Right kidney (tissue), 1 donor: ENCODE measurements at regions not wholly inside any gene's neighbourhood (a gene's known extent, or its start where the extent isn't known, plus 50 kb on each side); places are given as distances from the start of the nearest gene placed in this dataset.

Experiments
- DNase-seq: peaks from one replicate; pipeline ENCODE4 v3.0.0-alpha.2; 2016

DNA sequence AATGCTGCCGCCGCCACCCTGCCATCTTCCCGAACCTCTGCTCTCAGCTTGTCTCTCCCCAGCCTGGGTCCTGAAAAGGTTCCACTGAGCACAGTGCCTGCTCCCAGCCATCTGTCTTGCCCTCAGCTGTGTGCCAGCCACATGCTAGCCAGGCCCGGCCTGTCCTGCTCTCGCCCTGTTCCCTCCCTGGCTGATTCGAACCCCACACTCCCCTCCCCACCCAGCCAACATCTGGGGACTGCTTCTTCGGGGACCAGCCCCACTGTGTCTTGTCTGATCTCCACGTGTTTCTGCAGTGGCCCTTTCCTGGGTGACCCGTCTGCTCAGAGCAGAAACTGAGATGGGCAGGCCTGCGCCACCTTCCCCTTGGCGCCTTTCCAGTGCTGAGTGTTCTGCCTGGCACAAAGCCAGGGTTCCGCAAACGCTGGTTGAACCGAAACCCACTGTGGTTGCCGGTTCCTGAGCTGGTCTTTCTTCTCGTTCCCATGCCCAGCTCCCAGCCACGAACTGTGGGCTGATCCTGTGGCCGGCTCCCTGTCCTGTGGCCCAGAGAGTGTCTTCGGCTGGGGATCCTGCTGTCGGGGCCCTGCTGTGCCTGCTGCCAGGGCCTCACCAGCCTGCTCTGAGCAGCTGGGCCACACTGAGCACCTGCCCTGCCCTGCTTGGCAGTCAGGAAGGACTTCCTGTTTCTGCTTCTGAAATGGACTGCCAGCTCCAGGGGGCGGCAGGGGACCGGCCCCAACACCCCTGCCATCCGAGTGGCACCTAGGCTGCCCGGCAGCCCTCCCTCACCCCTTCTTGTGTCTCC, 62.7 kb upstream of the KLF13 start:
- DNase-seq = peak; percentile 51

- DNase-seq = no peak
Measured at GRCh38 chr15:31264559-31265089, 62.0 kb upstream of the KLF13 start.

- DNase-seq = peak; percentile 44
Measured at GRCh38 chr15:31265090-31265870, 61.4 kb upstream of the KLF13 start.

GRCh38 chr15:31265871-31266711, 60.5 kb upstream of the KLF13 start:
- DNase-seq = no peak

DNA sequence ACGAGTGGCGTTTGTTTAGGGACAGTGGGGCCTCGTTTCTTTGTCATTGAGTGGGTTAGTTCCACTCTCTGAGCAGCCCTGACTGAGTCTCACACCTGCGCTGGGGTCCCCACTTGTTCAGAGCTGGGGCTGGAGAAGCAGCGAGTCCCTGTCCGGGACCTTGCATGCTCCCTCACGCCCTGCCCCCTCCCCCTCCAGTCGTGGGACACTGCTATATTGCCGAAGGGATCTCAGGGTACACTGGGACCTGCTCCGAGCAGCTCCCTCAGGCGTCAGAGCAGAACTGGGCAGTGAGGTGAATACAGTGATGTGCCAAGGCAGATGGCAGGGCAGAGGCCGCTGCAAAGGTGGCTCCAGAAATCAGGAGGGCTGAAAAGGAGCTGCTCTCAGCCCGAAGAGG, 59.9 kb upstream of the KLF13 start:
- DNase-seq = no peak

- no peak for DNase-seq
Measured at GRCh38 chr15:31267161-31268107, 59.2 kb upstream of the KLF13 start.

DNA sequence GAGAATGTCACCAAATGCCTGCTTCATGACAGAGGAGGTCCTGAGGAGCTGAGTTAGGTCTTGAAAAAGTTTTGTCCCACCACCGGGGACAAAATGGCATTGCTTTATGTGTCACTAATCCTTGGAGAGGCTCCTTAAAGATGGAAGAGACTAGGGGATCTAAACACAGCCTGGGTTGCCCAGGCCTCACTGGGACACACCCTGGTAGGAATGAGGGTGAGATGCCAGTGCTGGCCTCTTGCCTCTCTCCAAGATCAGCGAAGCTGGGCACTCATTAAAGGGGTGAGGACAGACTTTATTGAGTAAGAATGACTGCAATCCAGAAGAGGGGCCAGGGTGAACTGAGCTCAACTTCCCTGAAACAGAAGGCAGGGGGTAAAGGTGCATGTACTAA, 58.5 kb upstream of the KLF13 start:
- DNase-seq = no peak

- no peak for DNase-seq
Measured at GRCh38 chr15:31268911-31269784, 57.5 kb upstream of the KLF13 start.

- no peak for DNase-seq
Measured at GRCh38 chr15:31269816-31270575, 56.6 kb upstream of the KLF13 start.

DNA sequence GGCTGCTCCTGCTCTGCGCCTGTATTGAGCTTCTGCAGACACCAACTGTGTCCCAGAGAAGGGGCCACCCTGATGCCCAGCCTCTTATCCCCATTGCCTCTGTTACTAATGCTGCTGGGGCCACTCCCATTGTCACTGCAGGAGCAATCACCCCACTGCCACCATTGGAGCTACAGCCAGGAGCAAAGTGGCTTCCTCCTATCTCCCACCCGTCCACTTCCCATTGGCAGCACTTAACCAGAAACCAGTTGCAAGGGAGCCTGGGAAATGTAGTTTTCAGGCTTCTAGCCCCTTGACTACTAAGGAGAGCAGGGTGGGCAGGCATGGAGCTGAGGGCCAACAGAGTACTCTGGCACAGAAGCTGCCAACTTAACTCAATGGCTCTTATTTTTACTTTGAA, 55.9 kb upstream of the KLF13 start:
- no peak for DNase-seq

DNA sequence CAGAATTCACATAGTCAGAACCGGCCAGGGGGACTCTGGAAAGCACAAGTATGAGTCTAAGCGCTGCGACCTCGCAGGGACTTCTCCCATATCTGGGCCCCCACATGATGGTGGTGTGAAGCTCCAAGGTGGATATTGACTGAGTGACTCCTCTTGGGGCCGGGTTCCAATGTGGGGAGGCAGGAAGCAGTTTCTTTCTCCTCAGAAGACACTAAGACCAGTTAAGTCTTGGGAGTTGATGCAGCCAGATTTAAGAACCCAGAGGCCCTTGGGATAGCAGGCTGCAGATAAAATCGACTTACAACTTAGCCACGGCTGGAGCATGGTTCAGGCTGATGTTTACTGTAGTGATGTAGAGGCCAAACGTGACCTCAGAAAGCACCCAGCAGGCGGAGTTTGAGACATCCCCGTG, 55.4 kb upstream of the KLF13 start:
- no peak for DNase-seq

DNA sequence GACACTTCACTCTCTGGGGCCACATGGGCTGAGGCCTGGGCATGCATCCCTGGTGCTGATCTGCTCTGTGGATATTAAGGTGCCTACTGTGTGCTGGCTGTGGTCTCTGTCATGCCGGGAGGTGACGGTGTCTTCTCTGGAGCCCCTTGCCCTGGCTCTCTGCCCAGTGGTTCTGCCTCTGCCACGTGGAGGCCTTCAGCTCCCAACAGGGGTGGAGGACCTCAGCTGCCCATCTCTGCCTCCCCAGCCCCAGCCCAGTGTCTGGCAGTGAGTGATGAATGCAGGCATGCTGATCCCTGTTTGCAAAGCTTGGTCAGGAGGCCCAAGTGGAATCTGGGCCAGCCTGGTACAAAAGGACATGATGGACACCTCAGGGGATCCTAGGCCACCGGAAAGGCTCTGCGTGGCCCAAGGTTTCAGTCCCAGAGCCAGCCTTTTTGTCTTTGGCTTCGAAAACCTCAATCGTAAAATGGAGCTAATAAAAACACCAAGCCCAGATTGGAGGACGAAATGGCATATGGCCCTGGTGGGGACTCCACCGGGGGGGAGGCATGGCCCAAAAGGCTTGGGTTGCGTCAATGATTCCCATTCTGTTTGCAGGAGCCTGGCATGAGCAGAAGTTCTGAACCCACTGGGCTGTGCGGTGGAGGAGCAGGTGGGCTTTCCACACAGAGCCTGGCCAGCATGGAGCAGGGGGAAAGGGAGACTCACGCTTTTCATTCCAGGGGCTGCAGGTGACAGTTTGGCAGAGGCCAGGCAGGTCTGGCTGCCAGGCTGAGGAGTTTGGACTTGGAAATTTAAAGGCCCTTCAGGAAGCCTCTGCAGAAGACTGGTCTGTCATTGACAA, 54.7 kb upstream of the KLF13 start:
- DNase-seq = no peak

- DNase-seq = no peak
Measured at GRCh38 chr15:31272558-31273257, 53.9 kb upstream of the KLF13 start.

DNA sequence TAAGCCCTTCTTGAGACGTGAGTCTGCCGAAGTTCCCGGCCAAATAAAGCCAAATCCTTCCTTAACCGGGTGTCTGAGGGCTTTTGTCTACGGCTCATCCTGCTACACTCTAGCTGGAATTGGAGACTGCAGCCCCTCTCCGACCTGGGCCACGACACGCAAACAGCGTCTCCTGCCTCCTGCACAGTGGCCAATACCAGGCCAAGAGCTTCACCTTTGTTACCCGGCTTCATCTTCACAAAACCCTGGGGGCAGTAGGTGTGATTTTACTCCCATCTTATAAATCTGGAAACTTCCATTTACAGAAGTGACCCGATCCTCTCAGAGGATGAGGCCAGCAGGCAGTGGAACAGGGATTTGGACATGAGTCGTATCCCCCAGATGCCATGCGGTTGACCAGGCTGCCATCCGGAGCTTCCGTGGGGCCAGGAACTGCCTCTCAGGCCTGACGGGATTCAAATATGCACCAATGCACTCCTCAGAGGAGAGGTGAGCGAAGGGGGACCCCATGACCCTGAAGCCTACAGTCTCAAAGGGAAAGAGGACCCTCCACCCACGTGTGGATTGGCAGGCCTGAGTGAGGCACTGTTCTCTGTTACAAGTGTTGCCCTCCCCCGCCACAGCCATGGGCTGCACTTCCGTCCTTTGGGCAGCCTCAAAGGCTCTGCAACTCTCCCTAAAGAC, 53.2 kb upstream of the KLF13 start:
- no peak for DNase-seq

DNA sequence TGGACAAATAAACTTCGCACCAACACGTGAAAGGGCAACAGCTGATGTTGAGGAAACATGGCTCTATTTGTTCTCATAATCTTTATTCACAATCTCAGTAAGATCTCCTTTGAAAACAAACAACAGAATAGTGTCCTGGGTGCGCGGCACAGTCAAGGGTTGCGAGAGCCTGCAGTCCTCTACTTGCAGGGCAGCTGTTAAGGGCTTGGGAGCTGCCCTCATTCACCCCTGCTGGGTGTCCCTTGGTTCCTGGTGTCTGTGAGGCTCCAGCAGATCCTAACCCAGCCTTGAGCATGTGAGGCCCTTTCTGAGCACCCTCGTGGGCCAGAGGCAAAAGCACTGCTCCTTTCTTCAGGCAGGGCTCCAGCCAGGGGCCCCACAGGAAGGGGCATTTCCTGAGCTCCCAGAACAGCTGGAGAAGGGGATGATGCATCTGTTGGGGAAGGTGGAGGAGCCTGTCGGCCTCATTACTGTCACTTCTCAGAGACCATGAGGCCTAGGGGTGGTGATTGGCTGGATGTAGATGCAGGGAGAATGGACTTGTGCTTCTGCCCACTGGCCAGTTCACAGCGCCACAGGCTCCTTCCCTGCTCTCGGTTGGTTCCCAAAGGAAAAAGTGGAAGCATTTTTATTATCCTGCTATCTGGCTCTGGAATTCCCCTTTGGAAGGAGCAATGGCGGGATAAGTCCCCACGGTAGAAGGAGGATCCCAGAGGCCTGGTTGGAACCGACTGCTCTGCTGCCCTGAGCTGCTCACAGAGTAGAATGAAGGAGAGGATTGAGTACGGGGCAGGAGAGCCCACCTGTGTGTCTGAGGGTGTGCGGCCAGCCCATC, 51.9 kb upstream of the KLF13 start:
- DNase-seq = no peak
